Islet precursor cell (in vitro differentiated cells): ENCODE measurements at regions not wholly inside any gene's neighbourhood (a gene's known extent, or its start where the extent isn't known, plus 50 kb on each side); places are given as distances from the start of the nearest gene placed in this dataset.

Source experiments
- DNase-seq: peaks from one replicate; pipeline ENCODE4 v3.0.0-alpha.2; 2018

- DNase-seq, result no peak
These were observed 301.8 kb upstream of the PDZRN3 start for GRCh38 chr3:73926360-73927202.

- DNase-seq, result no peak
These were observed 300.3 kb upstream of the PDZRN3 start for GRCh38 chr3:73925011-73925410.

GRCh38 chr3:73924048-73924447 is 299.3 kb upstream of the PDZRN3 start:
- DNase-seq, result no peak

GRCh38 chr3:73917643-73918042 is 292.9 kb upstream of the PDZRN3 start:
- DNase-seq, result no peak

- no peak for DNase-seq
These were observed 291.1 kb upstream of the PDZRN3 start for GRCh38 chr3:73915886-73916285.

- no peak for DNase-seq
These were observed 283.5 kb upstream of the PDZRN3 start for GRCh38 chr3:73908218-73908617.

- DNase-seq, result no peak
These were observed 276.9 kb upstream of the PDZRN3 start for GRCh38 chr3:73901686-73902085.

- no peak for DNase-seq
These were observed 269.9 kb upstream of the PDZRN3 start for GRCh38 chr3:73894474-73895213.

GRCh38 chr3:73893089-73893488 is 268.3 kb upstream of the PDZRN3 start:
- no peak for DNase-seq

- DNase-seq, result no peak
These were observed 261.1 kb upstream of the PDZRN3 start for GRCh38 chr3:73885862-73886261.

- no peak for DNase-seq
These were observed 259.6 kb upstream of the PDZRN3 start for GRCh38 chr3:73884361-73884760.

GRCh38 chr3:73883497-73883896 is 258.8 kb upstream of the PDZRN3 start:
- no peak for DNase-seq

GRCh38 chr3:73874606-73875369 is 250.0 kb upstream of the PDZRN3 start:
- no peak for DNase-seq

GRCh38 chr3:73874161-73874560 is 249.4 kb upstream of the PDZRN3 start:
- no peak for DNase-seq

- no peak for DNase-seq
These were observed 244.1 kb upstream of the PDZRN3 start for GRCh38 chr3:73868688-73869315.

- no peak for DNase-seq
These were observed 242.8 kb upstream of the PDZRN3 start for GRCh38 chr3:73867524-73867923.

- no peak for DNase-seq
These were observed 242.1 kb upstream of the PDZRN3 start for GRCh38 chr3:73866846-73867245.

- no peak for DNase-seq
These were observed 238.9 kb upstream of the PDZRN3 start for GRCh38 chr3:73863546-73864079.

GRCh38 chr3:73855813-73856212 is 231.1 kb upstream of the PDZRN3 start:
- DNase-seq, result no peak

GRCh38 chr3:73848173-73848906 is 223.6 kb upstream of the PDZRN3 start:
- DNase-seq, result no peak

- DNase-seq, result no peak
These were observed 222.2 kb upstream of the PDZRN3 start for GRCh38 chr3:73846951-73847350.

GRCh38 chr3:73839032-73839431 is 214.3 kb upstream of the PDZRN3 start:
- no peak for DNase-seq
